ENCODE measurements at regions not wholly inside any gene's neighbourhood (a gene's known extent, or its start where the extent isn't known, plus 50 kb on each side); places are given as distances from the start of the nearest gene placed in this dataset.

DNA sequence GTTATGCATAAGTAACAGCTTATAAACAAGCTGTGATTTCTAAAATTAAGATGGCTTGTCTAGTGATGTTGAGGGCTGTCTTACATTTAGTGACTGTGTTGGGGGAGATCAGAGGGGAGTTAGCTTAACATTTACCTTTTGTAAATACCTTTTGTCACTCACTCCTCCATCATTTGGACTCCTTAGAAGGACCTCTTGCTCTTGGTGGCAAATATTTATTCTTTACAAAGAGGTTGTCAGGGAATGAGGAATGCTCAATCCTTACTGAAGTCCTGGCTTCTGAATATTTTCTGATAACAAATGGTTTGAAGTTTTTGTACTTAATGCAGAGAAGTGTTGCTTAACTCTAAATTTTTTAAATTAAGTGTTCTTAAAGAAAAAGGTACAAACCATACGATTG, 438.8 kb upstream of the FAM98A start (continued):
- no peak for TF ChIP-seq GABPA (IDR thresholded peaks at IDR 0.05; ENCODE audit: borderline replicate concordance, insufficient read depth, low read length)
- TF ChIP-seq BCL11A (IDR thresholded peaks at IDR 0.05; ENCODE audit: low read depth in 2 of 2, low read length in 2 of 2) = no peak
- no peak for TF ChIP-seq CHD7 (IDR thresholded peaks at IDR 0.05; ENCODE audit: insufficient replicate concordance, low read length)
- no peak for TF ChIP-seq CREB1 (IDR thresholded peaks at IDR 0.05)
- no peak for TF ChIP-seq NRF1 (IDR thresholded peaks at IDR 0.05; ENCODE audit: low read depth, low read length)
- TF ChIP-seq RBBP5 (IDR thresholded peaks at IDR 0.05; ENCODE audit: borderline replicate concordance, low read depth, low read length) = no peak

Measured in H1 (cell line).